ENCODE measurements at regions not wholly inside any gene's neighbourhood (a gene's known extent, or its start where the extent isn't known, plus 50 kb on each side); places are given as distances from the start of the nearest gene placed in this dataset.

- TF ChIP-seq POLR2AphosphoS5 (IDR thresholded peaks at IDR 0.05) (no peak), CTCF (IDR thresholded peaks at IDR 0.05) (no peak), POLR2A (IDR thresholded peaks at IDR 0.05; ENCODE audit: low read depth) (no peak)
Measured at GRCh38 chr1:94736549-94736948, 83.6 kb upstream of the SLC44A3 start.
